NCI-H2196 (cell line): ENCODE measurements at regions not wholly inside any gene's neighbourhood (a gene's known extent, or its start where the extent isn't known, plus 50 kb on each side); places are given as distances from the start of the nearest gene placed in this dataset.

Experiments used
- DNase-seq: peaks from one replicate; lab custom pipeline; 2025; ENCODE audit not compliant: unreplicated experiment; lab: John Stamatoyannopoulos, UW

DNA sequence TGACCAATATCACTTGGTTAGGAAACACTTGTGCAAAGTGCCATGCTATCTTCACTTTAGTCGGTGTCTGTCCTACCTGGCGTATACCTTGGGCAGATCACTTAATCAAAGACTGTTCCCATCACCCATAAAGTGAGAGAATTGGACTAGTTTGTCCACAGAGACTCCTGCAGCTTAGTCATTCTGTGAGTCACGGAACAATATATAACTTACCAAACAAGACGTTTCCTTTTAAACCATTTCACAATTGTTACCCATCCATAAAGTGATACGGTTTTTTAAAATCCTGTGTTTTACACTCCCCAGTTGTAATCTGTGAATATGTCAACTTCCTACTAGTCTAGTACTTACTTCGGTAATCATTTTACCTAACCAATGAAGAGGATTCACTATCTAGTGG lies 499.3 kb upstream of the SMIM21 start:
- DNase-seq: no peak

DNA sequence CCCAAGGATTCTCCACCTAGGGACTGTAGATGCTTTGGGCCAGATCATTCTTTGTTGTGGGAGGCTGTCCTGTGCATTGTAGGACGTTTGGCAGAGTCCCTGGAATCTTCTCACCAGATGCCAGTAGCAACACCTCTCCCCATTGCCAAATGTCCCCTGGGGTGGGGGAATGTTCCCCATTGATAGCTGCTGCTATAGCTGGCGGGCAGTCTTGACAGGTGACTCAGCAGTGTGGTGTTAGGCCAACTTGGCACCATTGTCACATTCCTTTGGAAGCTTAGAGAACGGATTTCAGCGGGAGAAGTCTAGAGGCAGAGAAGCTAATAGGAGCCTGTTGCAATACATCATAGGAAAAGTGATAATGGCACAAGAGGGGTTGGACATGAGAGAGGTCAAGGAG lies 495.7 kb upstream of the SMIM21 start:
- peak; percentile 6 for DNase-seq

GRCh38 chr18:75916624-75916982 lies 489.1 kb upstream of the SMIM21 start:
- DNase-seq: no peak

- no peak for DNase-seq
These were observed 488.6 kb upstream of the SMIM21 start for GRCh38 chr18:75915941-75916623.

GRCh38 chr18:75912829-75913228 lies 485.3 kb upstream of the SMIM21 start:
- DNase-seq: no peak

GRCh38 chr18:75904416-75904815 lies 476.9 kb upstream of the SMIM21 start:
- no peak for DNase-seq

DNA sequence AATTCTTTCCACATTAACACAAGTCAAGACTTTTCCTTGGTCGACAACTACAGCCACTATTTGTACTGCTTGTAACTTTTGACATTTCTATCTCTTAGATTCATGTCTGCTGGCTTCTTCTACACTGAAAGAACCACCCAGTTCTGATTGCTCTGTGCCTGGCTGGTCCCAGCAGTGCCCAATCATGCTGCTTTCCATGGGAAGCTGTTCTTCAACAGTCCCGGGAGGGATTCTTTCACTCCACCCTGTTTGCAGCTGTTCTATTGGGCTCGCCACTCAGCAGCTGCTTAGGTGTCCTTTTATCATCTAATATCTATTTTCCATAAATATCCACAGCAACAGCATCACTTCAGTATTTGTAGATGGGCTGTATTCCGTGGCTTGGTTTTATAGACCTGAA lies 471.1 kb upstream of the SMIM21 start:
- no peak for DNase-seq

GRCh38 chr18:75897386-75897785 lies 469.9 kb upstream of the SMIM21 start:
- no peak for DNase-seq

- DNase-seq: peak; percentile 45
These were observed 469.4 kb upstream of the SMIM21 start for GRCh38 chr18:75896865-75897264.

DNA sequence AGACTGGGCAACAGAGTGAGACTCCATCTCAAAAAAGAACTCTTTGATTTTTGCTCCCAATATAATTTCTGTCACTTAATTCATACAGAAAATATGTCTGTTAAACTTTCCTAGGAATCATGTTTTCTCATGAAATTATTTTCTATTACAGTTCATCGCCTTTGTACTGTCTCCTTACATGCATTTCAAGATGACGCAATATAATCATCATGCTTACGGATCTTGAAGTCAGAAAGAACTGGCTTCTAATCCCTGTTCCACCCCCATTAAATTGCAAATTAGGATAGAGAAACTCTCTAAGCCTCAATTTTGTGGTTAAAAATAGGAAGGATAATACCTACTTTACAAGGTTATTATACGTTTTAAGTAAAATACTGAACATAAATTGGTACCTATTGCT lies 467.6 kb upstream of the SMIM21 start:
- no peak for DNase-seq

DNA sequence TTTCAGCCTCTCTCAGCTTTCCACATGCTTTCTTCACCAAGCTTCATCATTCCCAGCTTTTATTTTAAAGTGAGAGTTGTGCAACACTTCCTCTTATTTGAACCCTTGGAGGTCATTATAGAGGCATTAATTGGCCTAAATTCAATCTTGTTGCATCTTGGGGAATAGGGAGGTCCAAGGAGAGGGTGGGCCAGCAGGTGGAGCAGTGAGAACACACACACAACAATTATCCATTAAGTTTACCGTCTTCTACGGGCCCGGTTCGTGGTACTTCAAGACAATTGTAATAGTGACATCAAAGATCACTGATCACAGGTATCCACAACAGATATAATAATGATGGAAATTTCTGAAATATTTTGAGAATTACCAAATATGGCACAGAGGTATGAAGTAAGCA lies 457.2 kb upstream of the SMIM21 start:
- no peak for DNase-seq

- DNase-seq: no peak
These were observed 453.5 kb upstream of the SMIM21 start for GRCh38 chr18:75880925-75881504.

DNA sequence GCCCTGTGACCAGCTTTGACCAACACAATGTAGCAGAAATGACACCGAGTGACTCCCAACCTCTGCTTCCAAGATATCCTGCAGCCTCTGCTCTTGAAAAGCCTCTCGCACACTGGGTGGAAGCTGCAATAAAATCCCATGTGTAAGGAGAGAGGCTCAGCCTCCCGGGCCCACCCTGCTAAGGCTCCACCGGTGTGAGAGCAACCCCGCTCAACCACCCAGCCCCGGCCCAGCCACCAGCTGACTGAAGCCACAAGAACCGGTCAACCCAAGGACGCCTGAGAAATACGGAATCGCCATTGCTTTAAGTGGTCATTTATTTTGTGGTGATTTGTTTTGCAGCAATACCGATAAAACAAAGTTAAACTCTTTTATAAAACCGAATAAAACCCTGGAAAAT lies 452.8 kb upstream of the SMIM21 start:
- no peak for DNase-seq

DNA sequence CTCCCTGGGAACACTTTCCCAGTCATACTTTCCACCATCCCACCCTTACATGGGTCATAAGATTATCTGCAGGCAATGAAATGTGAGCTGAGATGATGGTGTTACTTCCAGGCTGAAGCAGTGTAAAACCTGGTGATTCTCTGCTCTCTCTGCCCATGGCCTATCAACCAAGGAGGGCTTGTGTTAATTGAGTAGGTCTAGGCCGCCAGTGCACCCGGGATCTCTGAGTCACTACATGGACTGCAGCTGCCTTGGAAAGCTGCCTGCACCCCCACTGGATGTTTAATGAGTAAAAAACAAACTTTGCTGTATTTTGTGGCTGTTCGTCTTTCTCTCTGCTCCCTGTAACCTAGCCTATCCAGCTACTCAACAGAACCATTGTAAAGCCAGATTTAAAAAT lies 451.7 kb upstream of the SMIM21 start:
- DNase-seq: no peak

- no peak for DNase-seq
These were observed 448.1 kb upstream of the SMIM21 start for GRCh38 chr18:75875559-75875958.

DNA sequence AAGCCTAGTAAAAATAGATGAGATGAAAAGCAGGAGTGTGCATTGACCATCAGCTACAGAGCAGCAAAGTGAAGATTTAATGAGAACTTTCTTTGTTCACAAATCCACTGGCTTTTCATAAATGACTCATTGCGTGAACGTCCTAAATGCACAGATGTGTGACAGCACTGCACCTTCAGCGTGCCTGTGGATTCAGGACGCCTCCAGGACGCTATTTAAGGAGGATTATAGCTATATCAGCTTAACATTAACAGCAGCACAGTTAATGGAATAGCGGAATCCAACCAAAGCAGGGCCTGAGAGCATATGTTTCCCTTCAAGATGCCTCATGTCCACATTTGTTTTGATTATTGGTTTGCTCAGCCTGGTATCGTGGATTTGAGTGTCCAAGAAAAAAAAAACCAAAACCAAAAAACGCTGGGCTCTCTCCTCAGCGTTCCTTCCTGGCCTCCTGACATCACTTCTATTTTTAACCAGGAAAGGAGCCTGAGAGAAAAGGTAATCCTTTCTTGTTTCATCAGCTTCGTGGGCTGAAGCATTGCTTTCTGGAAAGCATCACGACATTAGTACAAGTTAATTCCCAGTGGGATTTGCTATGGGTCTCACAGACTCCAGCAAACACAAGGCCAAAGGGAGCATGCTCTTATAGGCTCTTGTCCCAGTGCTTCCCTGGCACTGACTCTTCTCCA lies 447.0 kb upstream of the SMIM21 start:
- no peak for DNase-seq

GRCh38 chr18:75871596-75871995 lies 444.1 kb upstream of the SMIM21 start:
- no peak for DNase-seq

GRCh38 chr18:75869162-75869561 lies 441.7 kb upstream of the SMIM21 start:
- no peak for DNase-seq

DNA sequence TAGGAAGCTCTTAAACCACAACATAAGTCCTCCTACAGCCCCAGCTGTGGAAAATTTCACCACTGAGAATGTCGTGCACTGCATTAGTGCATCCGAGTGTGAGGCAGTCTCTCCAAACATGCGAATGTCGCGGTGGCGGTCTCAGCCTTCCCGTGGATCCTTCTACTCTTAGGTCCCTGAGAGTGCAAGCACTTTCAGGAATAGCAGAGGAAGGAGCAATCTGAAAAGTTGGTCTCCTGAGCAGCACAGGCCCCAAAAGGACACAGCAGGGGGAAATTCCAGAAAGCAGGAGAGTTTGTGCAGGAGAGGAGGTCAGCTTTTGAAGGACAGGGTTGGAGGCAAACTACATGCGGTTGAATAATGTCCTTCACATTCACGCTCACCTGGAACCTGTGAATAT lies 440.5 kb upstream of the SMIM21 start:
- no peak for DNase-seq

GRCh38 chr18:75865639-75866038 lies 438.1 kb upstream of the SMIM21 start:
- DNase-seq: no peak

GRCh38 chr18:75864816-75865215 lies 437.3 kb upstream of the SMIM21 start:
- no peak for DNase-seq

- DNase-seq: no peak
These were observed 436.2 kb upstream of the SMIM21 start for GRCh38 chr18:75863696-75864095.

DNA sequence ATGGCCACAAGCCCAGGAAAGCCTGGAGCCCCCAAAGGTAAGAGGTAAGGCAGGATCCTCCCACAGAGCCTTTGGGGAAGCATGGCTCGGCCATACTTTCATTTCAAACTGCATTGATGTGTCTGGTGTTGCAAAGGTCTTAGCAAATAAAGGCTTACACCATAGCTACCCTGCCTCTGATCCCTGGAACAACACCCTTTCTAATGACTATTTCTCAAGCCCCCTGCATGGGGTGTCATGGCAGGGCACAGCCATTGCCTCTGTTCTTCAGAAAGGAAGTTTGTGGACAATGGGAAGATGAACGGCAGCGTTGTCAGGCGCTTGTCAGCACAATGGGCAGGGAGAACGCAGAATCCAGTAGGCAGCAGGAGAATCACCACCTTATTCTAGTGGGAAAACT lies 435.0 kb upstream of the SMIM21 start:
- no peak for DNase-seq
